IMR-90 (cell line): ENCODE measurements at regions not wholly inside any gene's neighbourhood (a gene's known extent, or its start where the extent isn't known, plus 50 kb on each side); places are given as distances from the start of the nearest gene placed in this dataset.

Experiments
- ATAC-seq: fragments of 200-7000 bp; cut with Tn5 transposase; 2 replicates; pipeline ENCODE4 v1.9.1; 2020; ENCODE audit warnings: low read depth, mild to moderate bottlenecking, moderate library complexity
- BruUV-seq: library from RNA; stranded (reverse); fragments of 400-500 nt; replicated peaks from 2 replicates; lab custom pipeline; 2021; lab: Mats Ljungman, UMichigan
- CTCF ChIA-PET: fragments of 300-600 bp; formaldehyde crosslinking; extraction: SDS; loops from one replicate; lab custom pipeline; 2021; ENCODE audit warnings: antibody characterized with exemption; lab: Yijun Ruan, JAX
- POLR2A ChIA-PET: fragments of 300-600 bp; sonication (Branson Sonifier 250); formaldehyde crosslinking; loops from one replicate; lab custom pipeline; 2022; ENCODE audit warnings: antibody characterized with exemption; ENCODE audit not compliant: unreplicated experiment; lab: Charles Lee
- DNase-seq: peaks from one replicate; pipeline ENCODE4 v3.0.0; 2013
- H2AFZ ChIP-seq: replicated peaks from 2 replicates; pipeline ENCODE3; 2013; ENCODE audit warnings: low read length, mild to moderate bottlenecking; ENCODE audit not compliant: poor library complexity
- H2AK5ac ChIP-seq: 2 replicates; pipeline ENCODE4 v1.6.1; 2013; ENCODE audit warnings: low read depth, low read length, inconsistent platforms
- H2AK9ac ChIP-seq: replicated peaks from 2 replicates; pipeline ENCODE3; 2013; ENCODE audit warnings: mild to moderate bottlenecking, low read depth, low read length, moderate library complexity; ENCODE audit not compliant: poor library complexity
- H2BK120ac ChIP-seq: 2 replicates; pipeline ENCODE4 v1.6.1; 2013; ENCODE audit warnings: low read depth, low read length, inconsistent platforms
- H2BK15ac ChIP-seq: 3 replicates; pipeline ENCODE4 v1.6.1; 2013; ENCODE audit warnings: low read depth, low read length, inconsistent platforms
- H2BK20ac ChIP-seq: 2 replicates; pipeline ENCODE4 v1.6.1; 2013; ENCODE audit warnings: low read depth, mild to moderate bottlenecking, inconsistent platforms, low read length, moderate library complexity
- H2BK5ac ChIP-seq: 2 replicates; pipeline ENCODE4 v1.6.1; 2013; ENCODE audit warnings: mild to moderate bottlenecking, low read depth, low read length, inconsistent platforms; ENCODE audit not compliant: poor library complexity, severe bottlenecking
- H3K14ac ChIP-seq: replicated peaks from 2 replicates; pipeline ENCODE4 v1.6.1; 2013; ENCODE audit warnings: low read depth, low read length, inconsistent platforms
- H3K18ac ChIP-seq: 2 replicates; pipeline ENCODE4 v1.6.1; 2013; ENCODE audit warnings: low read depth, low read length, control low read depth
- H3K23ac ChIP-seq: 2 replicates; pipeline ENCODE4 v1.6.1; 2013; ENCODE audit warnings: low read depth, low read length, inconsistent platforms
- H3K27ac ChIP-seq: 2 replicates; pipeline ENCODE4 v1.5.1; 2013; ENCODE audit warnings: mild to moderate bottlenecking, control low read depth, low read length; ENCODE audit not compliant: insufficient read depth
- H3K27me3 ChIP-seq: 2 replicates; pipeline ENCODE4 v1.6.1; 2013; ENCODE audit warnings: low read length; ENCODE audit not compliant: control insufficient read depth, insufficient read depth
- H3K36me3 ChIP-seq: 2 replicates; pipeline ENCODE4 v1.6.1; 2013; ENCODE audit warnings: low read length, mixed read lengths; ENCODE audit not compliant: control insufficient read depth, insufficient read depth
- H3K4ac ChIP-seq: 2 replicates; pipeline ENCODE4 v1.6.1; 2013; ENCODE audit warnings: low read depth, low read length, inconsistent platforms
- H3K4me1 ChIP-seq: 2 replicates; pipeline ENCODE4 v1.6.1; 2013; ENCODE audit warnings: low read length, mixed read lengths; ENCODE audit not compliant: control insufficient read depth, insufficient read depth
- H3K4me2 ChIP-seq: 2 replicates; pipeline ENCODE4 v1.6.1; 2013; ENCODE audit warnings: low read depth, mild to moderate bottlenecking, control low read depth, low read length, moderate library complexity
- H3K4me3 ChIP-seq: 2 replicates; pipeline ENCODE4 v1.5.1; 2013; ENCODE audit warnings: low read depth, mild to moderate bottlenecking, control low read depth, low read length, moderate library complexity; ENCODE audit not compliant: insufficient read depth
- H3K56ac ChIP-seq: 2 replicates; pipeline ENCODE4 v1.6.1; 2013; ENCODE audit warnings: low read length, inconsistent platforms; ENCODE audit not compliant: insufficient read depth; ENCODE audit errors: extremely low read depth
- H3K79me1 ChIP-seq, 2 experiments: 2 replicates each; pipeline ENCODE4 v1.6.1; 2013; ENCODE audit warnings: low read length in 2 of 2, inconsistent platforms in 1 of 2, low read depth in 1 of 2
- H3K9ac ChIP-seq: 2 replicates; pipeline ENCODE4 v1.6.1; 2013; ENCODE audit warnings: low read depth, low read length, control low read depth
- H3K9me1 ChIP-seq: 2 replicates; pipeline ENCODE4 v1.6.1; 2013; ENCODE audit warnings: low read length, inconsistent platforms; ENCODE audit not compliant: insufficient read depth
- H3K9me3 ChIP-seq: 2 replicates; pipeline ENCODE4 v1.6.1; 2013; ENCODE audit warnings: low read length; ENCODE audit not compliant: control insufficient read depth, insufficient read depth
- H4K20me1 ChIP-seq: 2 replicates; pipeline ENCODE4 v1.6.1; 2013; ENCODE audit warnings: low read length, inconsistent platforms; ENCODE audit not compliant: insufficient read depth
- H4K5ac ChIP-seq: 2 replicates; pipeline ENCODE4 v1.6.1; 2013; ENCODE audit warnings: mild to moderate bottlenecking, low read depth, low read length, control low read depth
- H4K8ac ChIP-seq, 2 experiments: 2 replicates each; pipeline ENCODE4 v1.6.1; 2013; ENCODE audit warnings: low read depth in 2 of 2, low read length in 2 of 2, control low read depth in 1 of 2, inconsistent platforms in 1 of 2
- H4K91ac ChIP-seq: 2 replicates; pipeline ENCODE4 v1.6.1; 2013; ENCODE audit warnings: low read depth, low read length, inconsistent platforms; ENCODE audit not compliant: insufficient read depth
- BHLHE40 ChIP-seq: fragments of 150-350 bp; IDR thresholded peaks from 2 replicates; pipeline ENCODE4 v1.6.1; 2016; ENCODE audit warnings: mild to moderate bottlenecking, low read depth, low read length
- CEBPB ChIP-seq: IDR thresholded peaks from 2 replicates; pipeline ENCODE4 v1.6.1; 2012; ENCODE audit warnings: low read depth, low read length, improper control_type of control experiment
- CHD1 ChIP-seq: IDR thresholded peaks from 2 replicates; pipeline ENCODE4 v1.6.1; 2012; ENCODE audit warnings: low read depth, low read length, improper control_type of control experiment
- ELK1 ChIP-seq: fragments of 150-350 bp; IDR thresholded peaks from 2 replicates; pipeline ENCODE4 v1.6.1; 2016; ENCODE audit warnings: low read depth, mild to moderate bottlenecking, low read length, moderate library complexity, borderline replicate concordance
- FOS ChIP-seq: fragments of 150-350 bp; IDR thresholded peaks from 2 replicates; pipeline ENCODE4 v1.6.1; 2016; ENCODE audit warnings: low read depth, low read length
- MAFK ChIP-seq: IDR thresholded peaks from 2 replicates; pipeline ENCODE4 v1.6.1; 2012; ENCODE audit warnings: low read depth, low read length, improper control_type of control experiment
- MAZ ChIP-seq: IDR thresholded peaks from 2 replicates; pipeline ENCODE4 v1.6.1; 2012; ENCODE audit warnings: low read depth, mild to moderate bottlenecking, low read length, improper control_type of control experiment, moderate library complexity, borderline replicate concordance
- MXI1 ChIP-seq: IDR thresholded peaks from 2 replicates; pipeline ENCODE4 v1.6.1; 2012; ENCODE audit warnings: low read depth, mild to moderate bottlenecking, low read length, moderate library complexity, borderline replicate concordance
- NFE2L2 ChIP-seq: fragments of 150-350 bp; IDR thresholded peaks from 2 replicates; pipeline ENCODE4 v1.6.1; 2016; ENCODE audit warnings: low read depth, mild to moderate bottlenecking, low read length
- POLR2A ChIP-seq: IDR thresholded peaks from 2 replicates; pipeline ENCODE4 v1.6.1; 2012; ENCODE audit warnings: mild to moderate bottlenecking, low read depth, low read length
- RAD21 ChIP-seq: IDR thresholded peaks from 2 replicates; pipeline ENCODE4 v1.6.1; 2012; ENCODE audit warnings: low read length, improper control_type of control experiment
- RCOR1 ChIP-seq: IDR thresholded peaks from 2 replicates; pipeline ENCODE4 v1.6.1; 2012; ENCODE audit warnings: mild to moderate bottlenecking, low read length, improper control_type of control experiment; ENCODE audit not compliant: insufficient replicate concordance
- RFX5 ChIP-seq: IDR thresholded peaks from 2 replicates; pipeline ENCODE4 v1.8.0; 2012; ENCODE audit warnings: low read depth, mild to moderate bottlenecking, low read length, moderate library complexity
- USF2 ChIP-seq: fragments of 150-350 bp; IDR thresholded peaks from 2 replicates; pipeline ENCODE4 v1.6.1; 2017; ENCODE audit warnings: mild to moderate bottlenecking, antibody characterized with exemption, low read length, low read depth
- dilution Hi-C: fragments of 300-500 bp; cut with HindIII; formaldehyde crosslinking; loops from one replicate; pipeline ENCODE4 v1.14.3; 2018; ENCODE audit warnings: low sequenced_read_pairs; ENCODE audit not compliant: unreplicated experiment
- in situ Hi-C: fragments of 300-500 bp; cut with MboI; formaldehyde crosslinking; loops from 3 replicates; pipeline ENCODE4 v1.14.3; 2019; ENCODE audit warnings: low sequenced_read_pairs, inconsistent platforms, mixed read lengths
- intact Hi-C: fragments of 100-400 bp; cut with micrococcal nuclease; formaldehyde crosslinking; loops from 2 replicates; pipeline ENCODE4 v1.10.0; 2022
- TF ChIP-seq, protein P1 (sequence below): conservative IDR thresholded peaks from 2 replicates; pipeline ENCODE4 v1.5.1; 2012; ENCODE audit warnings: mild to moderate bottlenecking, low read depth, low read length, improper control_type of control experiment

- intact Hi-C loops: no loop called here
- no peak overlapping the region for H2BK120ac ChIP-seq
- H3K4ac ChIP-seq: no peak overlapping the region
- no peak overlapping the region for H4K8ac ChIP-seq
- no peak overlapping the region for H3K14ac ChIP-seq
- POLR2A ChIA-PET: no interaction called here
- no peaks in the 10 kb centered on the region for H3K4me1 ChIP-seq
- H4K20me1 ChIP-seq: no peaks in the 10 kb centered on the region
- H3K27ac ChIP-seq: no peak overlapping the region
- H3K79me1 ChIP-seq: no peaks in the 10 kb centered on the region
- in situ Hi-C loops: no loop called here
- no peak overlapping the region for H3K56ac ChIP-seq
- no TSS peak for BruUV-seq
- no peak overlapping the region for H4K5ac ChIP-seq
- no peak overlapping the region for H3K4me2 ChIP-seq
- H2AK5ac ChIP-seq: no peak overlapping the region
- ATAC-seq (no peak), DNase-seq (no peak)
- no peak overlapping the region for H2AFZ ChIP-seq
- H3K23ac ChIP-seq: no peak overlapping the region
- H3K27me3 ChIP-seq: no peaks in the 10 kb centered on the region
- no peaks in the 10 kb centered on the region for H3K36me3 ChIP-seq
- CTCF ChIA-PET: no interaction called here
- H2BK5ac ChIP-seq: no peak overlapping the region
- no peak overlapping the region for H2BK15ac ChIP-seq
- no peak for TF ChIP-seq MAZ
- no peak for TF ChIP-seq ELK1
- no peak for TF ChIP-seq RCOR1
- TF ChIP-seq BHLHE40: no peak
- no peak for TF ChIP-seq RFX5
- TF ChIP-seq MXI1: no peak
- no peak for TF ChIP-seq CEBPB
- no peak for TF ChIP-seq CHD1
- TF ChIP-seq RAD21: no peak
- no peak for TF ChIP-seq POLR2A
- TF ChIP-seq FOS: no peak
- TF ChIP-seq, protein P1, sequence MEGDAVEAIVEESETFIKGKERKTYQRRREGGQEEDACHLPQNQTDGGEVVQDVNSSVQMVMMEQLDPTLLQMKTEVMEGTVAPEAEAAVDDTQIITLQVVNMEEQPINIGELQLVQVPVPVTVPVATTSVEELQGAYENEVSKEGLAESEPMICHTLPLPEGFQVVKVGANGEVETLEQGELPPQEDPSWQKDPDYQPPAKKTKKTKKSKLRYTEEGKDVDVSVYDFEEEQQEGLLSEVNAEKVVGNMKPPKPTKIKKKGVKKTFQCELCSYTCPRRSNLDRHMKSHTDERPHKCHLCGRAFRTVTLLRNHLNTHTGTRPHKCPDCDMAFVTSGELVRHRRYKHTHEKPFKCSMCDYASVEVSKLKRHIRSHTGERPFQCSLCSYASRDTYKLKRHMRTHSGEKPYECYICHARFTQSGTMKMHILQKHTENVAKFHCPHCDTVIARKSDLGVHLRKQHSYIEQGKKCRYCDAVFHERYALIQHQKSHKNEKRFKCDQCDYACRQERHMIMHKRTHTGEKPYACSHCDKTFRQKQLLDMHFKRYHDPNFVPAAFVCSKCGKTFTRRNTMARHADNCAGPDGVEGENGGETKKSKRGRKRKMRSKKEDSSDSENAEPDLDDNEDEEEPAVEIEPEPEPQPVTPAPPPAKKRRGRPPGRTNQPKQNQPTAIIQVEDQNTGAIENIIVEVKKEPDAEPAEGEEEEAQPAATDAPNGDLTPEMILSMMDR: no peak
- TF ChIP-seq NFE2L2: no peak
- no peak for TF ChIP-seq MAFK
- no peak for TF ChIP-seq USF2
- no peak overlapping the region for H2BK20ac ChIP-seq
- peaks cover 9% of the 10 kb centered on the region for H3K9me3 ChIP-seq
- no peak overlapping the region for H2AK9ac ChIP-seq
- no peaks in the 10 kb centered on the region for H3K9me1 ChIP-seq
- H4K91ac ChIP-seq: no peak overlapping the region
- dilution Hi-C loops: no loop called here
- no peak overlapping the region for H3K9ac ChIP-seq
- no peak overlapping the region for H3K18ac ChIP-seq
- H3K4me3 ChIP-seq: no peak overlapping the region
These were observed 162.3 kb upstream of the POGK start for GRCh38 chr1:166676981-166677380.
